ENCODE measurements at regions not wholly inside any gene's neighbourhood (a gene's known extent, or its start where the extent isn't known, plus 50 kb on each side); places are given as distances from the start of the nearest gene placed in this dataset.

GRCh38 chr5:173716058-173716682 lies 99.7 kb upstream of the BOD1 start:
- no peak for DNase-seq (ENCODE audit: low read depth, low spot score)

DNA sequence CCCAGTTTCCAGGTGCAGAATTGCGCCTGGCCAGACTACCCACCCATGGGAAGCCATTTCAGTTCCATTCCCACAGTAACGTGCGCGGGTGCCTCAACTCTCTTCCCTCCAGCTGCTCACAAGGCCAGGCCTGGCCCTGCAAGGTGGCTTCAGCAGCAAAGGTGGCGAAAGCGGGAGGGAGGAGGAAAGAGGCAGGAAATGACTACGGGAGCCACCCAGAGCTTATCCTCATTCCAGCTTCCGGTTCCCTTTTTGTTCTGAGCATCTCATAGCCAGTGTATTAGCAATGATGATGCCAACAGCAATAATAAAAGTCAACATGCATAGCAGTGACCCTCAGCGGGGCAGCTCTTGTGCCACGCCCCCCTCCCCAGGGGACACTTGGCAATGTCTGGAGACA lies 101.5 kb upstream of the BOD1 start:
- no peak overlapping the region for H3K27ac ChIP-seq
- DNase-seq (ENCODE audit: low read depth, low spot score) = no peak

More at GRCh38 chr5:173716058-173716682, 99.7 kb upstream of the BOD1 start:
- no peak overlapping the region for H3K27ac ChIP-seq

- no peak for DNase-seq (ENCODE audit: low read depth, low spot score)
Observed at GRCh38 chr5:173718469-173718868, 102.0 kb upstream of the BOD1 start.

GRCh38 chr5:173719731-173720082 lies 103.3 kb upstream of the BOD1 start:
- no peak overlapping the region for H3K27ac ChIP-seq

More at GRCh38 chr5:173718469-173718868, 102.0 kb upstream of the BOD1 start:
- H3K27ac ChIP-seq = no peak overlapping the region

DNA sequence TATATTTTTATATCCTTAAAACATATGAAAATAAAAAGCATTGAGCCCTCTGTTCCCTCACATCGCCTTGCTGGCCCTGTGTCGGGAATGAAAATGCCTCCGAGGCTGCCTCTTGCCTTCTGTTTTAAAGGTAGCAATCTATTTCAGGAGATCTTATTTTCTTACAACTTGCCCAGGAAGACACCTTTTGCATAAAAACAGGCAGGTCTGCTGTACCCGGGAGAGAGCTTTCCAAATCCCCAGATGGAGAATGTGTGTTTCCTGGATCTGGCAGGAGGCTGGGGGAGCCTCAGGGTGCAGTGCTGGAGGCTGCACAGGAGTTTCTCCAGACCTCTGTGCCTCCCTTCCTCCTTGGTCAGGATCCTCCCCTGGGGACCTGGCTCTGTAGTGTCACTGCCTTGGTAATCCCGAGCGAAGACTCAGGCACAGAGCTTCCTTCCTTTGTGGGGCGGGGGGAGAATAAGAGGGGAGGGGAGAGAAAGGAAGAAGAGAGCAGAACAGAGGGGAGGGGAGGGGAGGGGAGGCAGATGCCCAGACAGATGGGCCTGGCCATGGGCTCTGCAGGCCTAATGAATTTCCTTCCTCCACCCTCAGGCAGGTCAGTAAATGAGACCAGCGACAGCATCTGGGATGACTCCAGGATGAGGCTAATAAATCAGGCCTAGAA lies 104.0 kb upstream of the BOD1 start:
- no peak for DNase-seq (ENCODE audit: low read depth, low spot score)
- no peak overlapping the region for H3K27ac ChIP-seq

More at GRCh38 chr5:173719731-173720082, 103.3 kb upstream of the BOD1 start:
- no peak for DNase-seq (ENCODE audit: low read depth, low spot score)

GRCh38 chr5:173720953-173721600 lies 104.6 kb upstream of the BOD1 start:
- H3K27ac ChIP-seq = no peak overlapping the region
- no peak for DNase-seq (ENCODE audit: low read depth, low spot score)

- DNase-seq (ENCODE audit: low read depth, low spot score) = no peak
Observed at GRCh38 chr5:173721601-173722232, 105.3 kb upstream of the BOD1 start.

GRCh38 chr5:173726846-173727557 lies 110.6 kb upstream of the BOD1 start:
- no peak for DNase-seq (ENCODE audit: low read depth, low spot score)
- no peak overlapping the region for H3K27ac ChIP-seq

More at GRCh38 chr5:173721601-173722232, 105.3 kb upstream of the BOD1 start:
- no peak overlapping the region for H3K27ac ChIP-seq

GRCh38 chr5:173727839-173728778 lies 111.7 kb upstream of the BOD1 start:
- DNase-seq (ENCODE audit: low read depth, low spot score) = peak; percentile 22
- H3K27ac ChIP-seq = no peak overlapping the region

DNA sequence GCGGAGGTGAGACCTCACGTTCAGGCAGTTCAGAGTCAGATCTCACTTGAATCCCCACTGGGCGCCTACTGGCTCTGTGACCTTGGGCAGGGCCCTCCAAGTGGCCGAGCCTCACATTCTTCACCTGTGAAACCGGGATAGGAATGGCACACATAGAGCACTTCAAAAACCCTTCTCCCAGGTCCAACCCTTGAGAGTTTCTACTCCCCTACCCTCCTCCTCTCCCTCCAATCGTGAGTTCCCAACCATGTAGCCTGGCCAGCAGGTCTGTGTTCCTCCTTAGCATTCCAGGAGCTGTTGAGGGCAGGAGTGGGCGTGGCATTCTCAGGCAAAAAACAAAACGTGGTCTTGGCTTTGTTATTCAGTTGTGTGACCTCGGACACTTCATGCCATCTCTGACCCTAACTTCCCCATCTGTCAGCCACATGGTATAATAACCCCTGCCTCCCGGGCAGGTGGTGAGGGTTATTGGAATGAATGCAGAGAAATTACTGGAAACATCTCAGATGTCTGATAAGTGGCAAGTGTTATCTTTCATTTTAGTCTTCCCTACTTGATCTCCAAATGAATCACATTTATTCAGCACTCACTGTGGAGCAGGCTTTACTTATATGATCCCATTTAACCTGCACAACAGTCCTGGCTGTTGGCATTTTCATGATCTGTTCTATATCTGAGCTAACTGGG lies 112.8 kb upstream of the BOD1 start:
- no peak overlapping the region for H3K27ac ChIP-seq
- no peak for DNase-seq (ENCODE audit: low read depth, low spot score)

GRCh38 chr5:173730632-173731298 lies 114.3 kb upstream of the BOD1 start:
- DNase-seq (ENCODE audit: low read depth, low spot score) = no peak
- H3K27ac ChIP-seq = no peak overlapping the region

GRCh38 chr5:173733021-173733420 lies 116.6 kb upstream of the BOD1 start:
- no peak for DNase-seq (ENCODE audit: low read depth, low spot score)

GRCh38 chr5:173733425-173733824 lies 117.0 kb upstream of the BOD1 start:
- DNase-seq (ENCODE audit: low read depth, low spot score) = no peak
- no peak overlapping the region for H3K27ac ChIP-seq

More at GRCh38 chr5:173733021-173733420, 116.6 kb upstream of the BOD1 start:
- H3K27ac ChIP-seq = no peak overlapping the region

GRCh38 chr5:173733831-173734501 lies 117.5 kb upstream of the BOD1 start:
- no peak for DNase-seq (ENCODE audit: low read depth, low spot score)
- no peak overlapping the region for H3K27ac ChIP-seq

- no peak overlapping the region for H3K27ac ChIP-seq
- DNase-seq (ENCODE audit: low read depth, low spot score) = no peak
Observed at GRCh38 chr5:173734716-173735115, 118.3 kb upstream of the BOD1 start.

GRCh38 chr5:173735184-173735583 lies 118.7 kb upstream of the BOD1 start:
- DNase-seq (ENCODE audit: low read depth, low spot score) = no peak
- no peak overlapping the region for H3K27ac ChIP-seq

GRCh38 chr5:173735691-173736090 lies 119.2 kb upstream of the BOD1 start:
- DNase-seq (ENCODE audit: low read depth, low spot score) = no peak
- no peak overlapping the region for H3K27ac ChIP-seq

DNA sequence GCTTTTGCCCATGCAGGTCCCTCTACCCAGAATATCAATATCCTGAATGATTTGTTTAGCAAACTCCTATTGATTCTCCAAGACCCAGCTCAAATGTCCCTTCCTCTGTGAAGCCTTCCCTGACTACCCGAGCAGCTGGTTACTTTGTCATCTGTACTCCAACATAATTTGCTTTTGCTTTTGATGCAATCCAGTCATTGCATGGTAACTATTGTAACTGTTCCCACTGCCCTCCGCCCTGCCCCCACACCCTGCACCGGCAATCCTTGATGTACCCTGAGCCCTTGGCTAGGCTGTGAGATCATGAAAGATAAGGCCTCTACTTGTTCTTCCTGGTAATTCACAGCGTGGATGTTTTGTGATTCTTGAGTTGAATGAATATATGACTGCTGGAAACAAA lies 119.9 kb upstream of the BOD1 start:
- no peak for DNase-seq (ENCODE audit: low read depth, low spot score)
- H3K27ac ChIP-seq = no peak overlapping the region

All from epithelial cell of prostate (primary cell).